HepG2 (cell line): ENCODE measurements at regions not wholly inside any gene's neighbourhood (a gene's known extent, or its start where the extent isn't known, plus 50 kb on each side); places are given as distances from the start of the nearest gene placed in this dataset.

Experiments used
- ATAC-seq: fragments of 200-7000 bp; cut with Tn5 transposase; 3 replicates; pipeline ENCODE4 v1.9.1; 2020; ENCODE audit warnings: mild to moderate bottlenecking, moderate library complexity
- BruUV-seq: library from RNA; stranded (reverse); fragments of 400-500 nt; replicated peaks from 2 replicates; lab custom pipeline; 2021; lab: Mats Ljungman, UMichigan
- CTCF ChIA-PET: fragments of 300-600 bp; formaldehyde crosslinking; extraction: SDS; loops from one replicate; lab custom pipeline; 2021; ENCODE audit warnings: low total read pairs, inconsistent platforms, low intra/inter-chr PET ratio; lab: Yijun Ruan, JAX
- POLR2A ChIA-PET: fragments of 350-600 bp; sonication (Branson Sonifier 250); formaldehyde crosslinking; loops from one replicate; lab custom pipeline; 2020; ENCODE audit warnings: antibody characterized with exemption, inconsistent platforms; lab: Yijun Ruan, JAX
- DNase-seq: peaks from one replicate; pipeline ENCODE4 v3.0.0-alpha.2; 2015; ENCODE audit warnings: low spot score
- FAIRE-seq: peaks from 3 replicates; lab custom pipeline; 2011; peaks lifted over from hg19 to GRCh38; lab: Jason Lieb, UNC
- H2AFZ ChIP-seq: one replicate; pipeline ENCODE4 v1.6.1; 2011; ENCODE audit warnings: low read length, inconsistent platforms
- H3K27ac ChIP-seq: fragments of 300-600 bp; 3 replicates; pipeline ENCODE4 v1.8.0; 2011; ENCODE audit warnings: mixed run types, mild to moderate bottlenecking, mixed read lengths, low read length, inconsistent platforms; ENCODE audit not compliant: insufficient read depth; ENCODE audit errors: extremely low read length
- H3K27me3 ChIP-seq, 2 experiments: fragments of 200-600 bp in 1 of 2; 2 replicates in 1 of 2; 3 replicates in 1 of 2; pipeline versions ENCODE4 v1.6.0 to v1.8.0; 2011; ENCODE audit warnings: low read length in 2 of 2, mild to moderate bottlenecking in 2 of 2, moderate library complexity in 2 of 2, inconsistent platforms in 1 of 2; ENCODE audit not compliant: insufficient read depth in 2 of 2, control insufficient read depth in 1 of 2
- H3K36me3 ChIP-seq, 2 experiments: fragments of 200-600 bp in 1 of 2; replicated peaks in 1 of 2; 2 replicates in 1 of 2; 3 replicates in 1 of 2; pipeline versions ENCODE4 v1.5.1 to v1.8.0; 2011; ENCODE audit warnings: low read length in 2 of 2, inconsistent platforms in 1 of 2; ENCODE audit not compliant: insufficient read depth in 2 of 2, control insufficient read depth in 1 of 2
- H3K4me1 ChIP-seq: 2 replicates; pipeline ENCODE4 v1.5.1; 2012; ENCODE audit warnings: low read length, inconsistent platforms; ENCODE audit not compliant: insufficient read depth
- H3K4me2 ChIP-seq: 2 replicates; pipeline ENCODE4 v1.6.0; 2011; ENCODE audit warnings: low read depth, low read length, inconsistent platforms
- H3K4me3 ChIP-seq, 3 experiments: fragments of 200-600 bp in 1 of 3; sonication (generic), shearing (Covaris generic) in 1 of 3; replicated peaks in 1 of 3; 2 replicates each; pipeline ENCODE4 v1.5.1; 2011 to 2016; ENCODE audit warnings: low read length in 3 of 3, inconsistent platforms in 2 of 3, low read depth in 2 of 3, mild to moderate bottlenecking in 2 of 3, control low read depth in 1 of 3, mixed read lengths in 1 of 3; ENCODE audit not compliant: insufficient read depth in 1 of 3
- H3K79me2 ChIP-seq: one replicate; pipeline ENCODE4 v1.6.1; 2011; ENCODE audit warnings: low read length, inconsistent platforms; ENCODE audit not compliant: insufficient read depth
- H3K9ac ChIP-seq: 2 replicates; pipeline ENCODE4 v1.6.0; 2011; ENCODE audit warnings: mild to moderate bottlenecking, low read depth, low read length, inconsistent platforms; ENCODE audit not compliant: insufficient read depth
- H3K9me3 ChIP-seq: 2 replicates; pipeline ENCODE4 v1.5.1; 2012; ENCODE audit warnings: mild to moderate bottlenecking, low read length
- H4K20me1 ChIP-seq: 2 replicates; pipeline ENCODE4 v1.6.0; 2011; ENCODE audit warnings: inconsistent platforms, mild to moderate bottlenecking, low read length, moderate library complexity; ENCODE audit not compliant: insufficient read depth
- BCL6 ChIP-seq: IDR thresholded peaks from 2 replicates; pipeline ENCODE4 v1.6.1; 2016; ENCODE audit warnings: missing genetic modification reagents, missing compliant biosample characterization
- FOXA1 ChIP-seq, 2 experiments: fragments of 450-650 bp in 1 of 2; sonication (generic) in 1 of 2; formaldehyde crosslinking in 1 of 2; IDR thresholded peaks; 2 replicates each; pipeline versions ENCODE4 v1.4.0 to v1.6.1; 2016 to 2020; ENCODE audit warnings: missing genetic modification reagents in 1 of 2
- MBD4 ChIP-seq: IDR thresholded peaks from 2 replicates; pipeline ENCODE4 v1.6.1; 2012; ENCODE audit warnings: low read length, inconsistent platforms, borderline replicate concordance
- ZBTB1 ChIP-seq: sonication (generic); formaldehyde crosslinking; IDR thresholded peaks from 2 replicates; pipeline ENCODE4 v1.4.0; 2020; ENCODE audit warnings: missing genetic modification reagents, borderline replicate concordance
- ZNF33A ChIP-seq: sonication (generic); formaldehyde crosslinking; IDR thresholded peaks from 2 replicates; pipeline ENCODE4 v1.5.1; 2020; ENCODE audit warnings: missing genetic modification reagents, mild to moderate bottlenecking, moderate library complexity, borderline replicate concordance
- ZNF672 ChIP-seq: sonication (generic); formaldehyde crosslinking; IDR thresholded peaks from 2 replicates; pipeline ENCODE4 v1.8.1; 2022; ENCODE audit warnings: missing genetic modification reagents
- ZNF773 ChIP-seq: sonication (generic); formaldehyde crosslinking; IDR thresholded peaks from 2 replicates; pipeline ENCODE4 v1.4.0; 2020; ENCODE audit warnings: missing genetic modification reagents, borderline replicate concordance
- ZNF790 ChIP-seq: sonication (generic); formaldehyde crosslinking; IDR thresholded peaks from 2 replicates; pipeline ENCODE4 v1.8.0; 2022; ENCODE audit warnings: missing genetic modification reagents, mild to moderate bottlenecking, borderline replicate concordance
- WGBS: methylation state at CpG from one replicate; pipeline ENCODE4 v1.1.6; 2017; ENCODE audit warnings: low lambda C conversion rate; 5-methylcytosine and 5-hydroxymethylcytosine counted together
- in situ Hi-C: cut with HindIII; loops from 2 replicates; pipeline ENCODE4 v1.10.0; 2017; ENCODE audit warnings: low pct_unique_long_range_greater_than_20kb; ENCODE audit not compliant: extremely low pct_ligation_motif_present
- intact Hi-C: fragments of 100-400 bp; cut with micrococcal nuclease; formaldehyde crosslinking; loops from one replicate; pipeline ENCODE4 v1.10.0; 2022; ENCODE audit not compliant: unreplicated experiment
- TF ChIP-seq, protein P1 (sequence below), 2 experiments: fragments of 450-650 bp in 1 of 2; sonication (generic) in 1 of 2; formaldehyde crosslinking in 1 of 2; IDR thresholded peaks; 2 replicates each; pipeline versions ENCODE4 v1.6.1 to v1.8.0; 2016 to 2022; ENCODE audit warnings: antibody characterized with exemption in 1 of 2, mild to moderate bottlenecking in 1 of 2, missing genetic modification reagents in 1 of 2
- TF ChIP-seq, protein P2 (sequence below): IDR thresholded peaks from 2 replicates; pipeline ENCODE4 v1.6.1; 2016; ENCODE audit warnings: low read depth, borderline replicate concordance

DNA sequence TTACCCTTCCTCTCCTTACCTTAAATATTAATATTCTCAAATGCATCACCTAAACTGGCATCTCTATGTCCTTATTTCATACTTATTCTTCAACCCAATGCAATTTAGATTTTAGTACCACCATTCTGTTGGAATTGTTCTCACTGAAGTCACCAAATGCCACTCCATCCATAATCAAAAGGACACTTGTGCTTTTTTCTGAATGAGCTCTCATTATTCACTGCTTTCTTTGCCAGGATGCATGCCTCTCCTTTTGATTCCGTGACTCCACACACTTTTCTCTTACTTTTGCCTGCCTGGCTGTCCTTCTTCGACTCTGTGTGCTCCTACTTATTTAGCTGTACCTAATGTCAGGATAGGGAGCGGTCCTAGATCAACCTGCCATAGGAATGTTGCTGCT, 633.1 kb upstream of the BOD1L1 start:
- H3K4me2 ChIP-seq = no peak overlapping the region
- no peak overlapping the region for H3K4me3 ChIP-seq
- CTCF ChIA-PET = no interaction called here
- ATAC-seq (no peak), FAIRE-seq (no peak), DNase-seq (no peak)
- in situ Hi-C loops = no loop called here
- H4K20me1 ChIP-seq = no peaks in the 10 kb centered on the region
- no TSS peak for BruUV-seq
- H3K9ac ChIP-seq = no peak overlapping the region
- H3K27me3 ChIP-seq = no peaks in the 10 kb centered on the region
- no peaks in the 10 kb centered on the region for H3K79me2 ChIP-seq
- H3K4me1 ChIP-seq = no peaks in the 10 kb centered on the region
- no peaks in the 10 kb centered on the region for H3K36me3 ChIP-seq
- POLR2A ChIA-PET = no interaction called here
- 5% methylated on average over 3 of the region's 3 CpGs for WGBS
- intact Hi-C loops = no loop called here
- no peak overlapping the region for H2AFZ ChIP-seq
- no peak overlapping the region for H3K27ac ChIP-seq
- TF ChIP-seq FOXA1 (IDR thresholded peaks at IDR 0.05) (no peak), FOXA1 (CRISPR knock-in tag; IDR thresholded peaks at IDR 0.05) (no peak), ZBTB1 (CRISPR knock-in tag) (no peak), ZNF672 (CRISPR knock-in tag) (no peak), ZNF773 (CRISPR knock-in tag) (no peak), ZNF790 (CRISPR knock-in tag) (no peak), MBD4 (no peak), BCL6 (CRISPR knock-in tag) (no peak), ZNF33A (no peak)
- TF ChIP-seq, protein P1, sequence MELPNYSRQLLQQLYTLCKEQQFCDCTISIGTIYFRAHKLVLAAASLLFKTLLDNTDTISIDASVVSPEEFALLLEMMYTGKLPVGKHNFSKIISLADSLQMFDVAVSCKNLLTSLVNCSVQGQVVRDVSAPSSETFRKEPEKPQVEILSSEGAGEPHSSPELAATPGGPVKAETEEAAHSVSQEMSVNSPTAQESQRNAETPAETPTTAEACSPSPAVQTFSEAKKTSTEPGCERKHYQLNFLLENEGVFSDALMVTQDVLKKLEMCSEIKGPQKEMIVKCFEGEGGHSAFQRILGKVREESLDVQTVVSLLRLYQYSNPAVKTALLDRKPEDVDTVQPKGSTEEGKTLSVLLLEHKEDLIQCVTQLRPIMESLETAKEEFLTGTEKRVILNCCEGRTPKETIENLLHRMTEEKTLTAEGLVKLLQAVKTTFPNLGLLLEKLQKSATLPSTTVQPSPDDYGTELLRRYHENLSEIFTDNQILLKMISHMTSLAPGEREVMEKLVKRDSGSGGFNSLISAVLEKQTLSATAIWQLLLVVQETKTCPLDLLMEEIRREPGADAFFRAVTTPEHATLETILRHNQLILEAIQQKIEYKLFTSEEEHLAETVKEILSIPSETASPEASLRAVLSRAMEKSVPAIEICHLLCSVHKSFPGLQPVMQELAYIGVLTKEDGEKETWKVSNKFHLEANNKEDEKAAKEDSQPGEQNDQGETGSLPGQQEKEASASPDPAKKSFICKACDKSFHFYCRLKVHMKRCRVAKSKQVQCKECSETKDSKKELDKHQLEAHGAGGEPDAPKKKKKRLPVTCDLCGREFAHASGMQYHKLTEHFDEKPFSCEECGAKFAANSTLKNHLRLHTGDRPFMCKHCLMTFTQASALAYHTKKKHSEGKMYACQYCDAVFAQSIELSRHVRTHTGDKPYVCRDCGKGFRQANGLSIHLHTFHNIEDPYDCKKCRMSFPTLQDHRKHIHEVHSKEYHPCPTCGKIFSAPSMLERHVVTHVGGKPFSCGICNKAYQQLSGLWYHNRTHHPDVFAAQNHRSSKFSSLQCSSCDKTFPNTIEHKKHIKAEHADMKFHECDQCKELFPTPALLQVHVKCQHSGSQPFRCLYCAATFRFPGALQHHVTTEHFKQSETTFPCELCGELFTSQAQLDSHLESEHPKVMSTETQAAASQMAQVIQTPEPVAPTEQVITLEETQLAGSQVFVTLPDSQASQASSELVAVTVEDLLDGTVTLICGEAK (IDR thresholded peaks at IDR 0.05) = no peak
- TF ChIP-seq, protein P1 (CRISPR knock-in tag; IDR thresholded peaks at IDR 0.05) = no peak
- TF ChIP-seq, protein P2, sequence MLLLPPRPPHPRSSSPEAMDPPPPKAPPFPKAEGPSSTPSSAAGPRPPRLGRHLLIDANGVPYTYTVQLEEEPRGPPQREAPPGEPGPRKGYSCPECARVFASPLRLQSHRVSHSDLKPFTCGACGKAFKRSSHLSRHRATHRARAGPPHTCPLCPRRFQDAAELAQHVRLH = no peak
- H3K9me3 ChIP-seq = peaks cover 94% of the 10 kb centered on the region
